Endothelial cell of umbilical vein (primary cell): ENCODE measurements at regions not wholly inside any gene's neighbourhood (a gene's known extent, or its start where the extent isn't known, plus 50 kb on each side); places are given as distances from the start of the nearest gene placed in this dataset.

Experiments used
- BruUV-seq: library from RNA; stranded (reverse); fragments of 400-500 nt; replicated peaks from 2 replicates; lab custom pipeline; 2021; lab: Mats Ljungman, UMichigan
- CTCF ChIA-PET: fragments of 300-600, 350-600 bp; sonication (Branson Sonifier 250); formaldehyde crosslinking; loops from one replicate; lab custom pipeline; 2021; ENCODE audit warnings: antibody characterized with exemption, inconsistent platforms; lab: Charles Lee
- POLR2A ChIA-PET: fragments of 300-600, 350-600 bp; sonication (Branson Sonifier 250); formaldehyde crosslinking; loops from one replicate; lab custom pipeline; 2021; ENCODE audit warnings: antibody characterized with exemption, inconsistent platforms; lab: Charles Lee
- DNase-seq: peaks from one replicate; pipeline ENCODE4 v3.0.0-alpha.2; 2011; ENCODE audit warnings: low read depth, low spot score
- FAIRE-seq: peaks from 2 replicates; lab custom pipeline; 2011; peaks lifted over from hg19 to GRCh38; lab: Jason Lieb, UNC
- H2AFZ ChIP-seq: 2 replicates; pipeline ENCODE4 v1.6.0; 2012; ENCODE audit warnings: low read depth, low read length, control low read depth, inconsistent platforms
- H3K27ac ChIP-seq: 2 replicates; pipeline ENCODE4 v1.5.1; 2011; ENCODE audit warnings: low read depth, mild to moderate bottlenecking, control low read depth, low read length, moderate library complexity; ENCODE audit not compliant: insufficient read depth
- H3K27me3 ChIP-seq, 2 experiments: 2 replicates each; pipeline versions ENCODE4 v1.6.0 to v1.6.1; 2011; ENCODE audit warnings: low read length in 2 of 2, mixed read lengths in 1 of 2; ENCODE audit not compliant: control insufficient read depth in 2 of 2, insufficient read depth in 2 of 2
- H3K36me3 ChIP-seq, 2 experiments: 2 replicates in 1 of 2; 3 replicates in 1 of 2; pipeline ENCODE4 v1.5.1; 2011; ENCODE audit warnings: low read length in 2 of 2, mild to moderate bottlenecking in 1 of 2, moderate library complexity in 1 of 2; ENCODE audit not compliant: control insufficient read depth in 2 of 2, insufficient read depth in 2 of 2; ENCODE audit errors: extremely low read depth in 1 of 2
- H3K4me1 ChIP-seq: 3 replicates; pipeline ENCODE4 v1.5.1; 2011; ENCODE audit warnings: mild to moderate bottlenecking, low read length; ENCODE audit not compliant: control insufficient read depth, insufficient read depth; ENCODE audit errors: extremely low read depth
- H3K4me2 ChIP-seq: 2 replicates; pipeline ENCODE4 v1.6.1; 2011; ENCODE audit warnings: low read length, control low read depth, mixed read lengths; ENCODE audit not compliant: insufficient read depth
- H3K4me3 ChIP-seq, 3 experiments: fragments of 200-600 bp in 1 of 3; sonication (generic), shearing (Covaris generic) in 1 of 3; replicated peaks in 1 of 3; 2 replicates each; pipeline ENCODE4 v1.5.1; 2011 to 2016; ENCODE audit warnings: control low read depth in 3 of 3, low read length in 3 of 3, mild to moderate bottlenecking in 2 of 3, inconsistent platforms in 1 of 3, low read depth in 1 of 3, moderate library complexity in 1 of 3; ENCODE audit not compliant: insufficient read depth in 1 of 3
- H3K79me2 ChIP-seq: 2 replicates; pipeline ENCODE4 v1.6.0; 2012; ENCODE audit warnings: low read length, inconsistent platforms; ENCODE audit not compliant: control insufficient read depth, insufficient read depth
- H3K9ac ChIP-seq: replicated peaks from 2 replicates; pipeline ENCODE3; 2011; ENCODE audit warnings: low read length, control low read depth; ENCODE audit not compliant: insufficient read depth; ENCODE audit errors: extremely low read depth
- H3K9me1 ChIP-seq: replicated peaks from 3 replicates; pipeline ENCODE4 v1.6.0; 2011; ENCODE audit warnings: mild to moderate bottlenecking, low read length; ENCODE audit not compliant: control insufficient read depth, insufficient read depth; ENCODE audit errors: extremely low read depth
- H3K9me3 ChIP-seq: replicated peaks from 2 replicates; pipeline ENCODE4 v1.5.1; 2012; ENCODE audit warnings: low read length, inconsistent platforms; ENCODE audit not compliant: control insufficient read depth, insufficient read depth
- H4K20me1 ChIP-seq: replicated peaks from 2 replicates; pipeline ENCODE3; 2011; ENCODE audit warnings: mild to moderate bottlenecking, low read length; ENCODE audit not compliant: control insufficient read depth, insufficient read depth; ENCODE audit errors: extremely low read depth
- CTCF ChIP-seq, 2 donors: IDR thresholded peaks; 1 replicate in 1 of 2; 2 replicates in 1 of 2; pipeline ENCODE4 v1.5.1; 2011; ENCODE audit warnings: low read length in 2 of 2, mild to moderate bottlenecking in 2 of 2, moderate library complexity in 2 of 2, control low read depth in 1 of 2, inconsistent platforms in 1 of 2, low read depth in 1 of 2; ENCODE audit not compliant: insufficient read depth in 1 of 2; ENCODE audit errors: extremely low read depth in 1 of 2
- EZH2 ChIP-seq: IDR thresholded peaks from 2 replicates; pipeline ENCODE4 v1.6.1; 2012; ENCODE audit warnings: borderline replicate concordance, low read depth, mild to moderate bottlenecking, moderate library complexity, low read length, inconsistent platforms; ENCODE audit not compliant: severe bottlenecking
- FOS ChIP-seq: IDR thresholded peaks from 2 replicates; pipeline ENCODE4 v1.6.1; 2011; ENCODE audit warnings: mild to moderate bottlenecking, low read length, moderate library complexity, borderline replicate concordance; ENCODE audit not compliant: insufficient read depth
- GATA2 ChIP-seq: IDR thresholded peaks from 2 replicates; pipeline ENCODE4 v1.7.0; 2011; ENCODE audit warnings: low read depth, mild to moderate bottlenecking, moderate library complexity, mixed read lengths, low read length; ENCODE audit not compliant: insufficient read length, insufficient read depth
- JUN ChIP-seq: IDR thresholded peaks from 2 replicates; pipeline ENCODE4 v1.6.1; 2011; ENCODE audit warnings: borderline replicate concordance, low read depth; ENCODE audit not compliant: insufficient read length, insufficient read depth
- MAX ChIP-seq: IDR thresholded peaks from 2 replicates; pipeline ENCODE4 v1.6.1; 2011; ENCODE audit not compliant: insufficient read depth, insufficient read length
- MYC ChIP-seq: IDR thresholded peaks from one replicate; pipeline ENCODE4 v1.6.1; 2011; ENCODE audit warnings: mild to moderate bottlenecking, low read depth, low read length
- POLR2A ChIP-seq: IDR thresholded peaks from 2 replicates; pipeline ENCODE4 v1.6.1; 2012; ENCODE audit warnings: low read depth, mild to moderate bottlenecking, control low read depth, low read length
- POLR2AphosphoS5 ChIP-seq: IDR thresholded peaks from 2 replicates; pipeline ENCODE4 v1.6.1; 2012; ENCODE audit warnings: low read depth, mild to moderate bottlenecking, control low read depth, low read length, moderate library complexity; ENCODE audit not compliant: insufficient read depth
- dilution Hi-C: fragments of 300-500 bp; cut with MboI; formaldehyde crosslinking; loops from one replicate; pipeline ENCODE4 v1.15.0; 2019; ENCODE audit warnings: low sequenced_read_pairs; ENCODE audit not compliant: extremely low pct_ligation_motif_present
- intact Hi-C: fragments of 100-400 bp; cut with micrococcal nuclease; formaldehyde crosslinking; loops from one replicate; pipeline ENCODE4 v1.10.0; 2022

- Histone ChIP-seq H3K9me1 (no peaks in the 10 kb centered on the region), H4K20me1 (no peaks in the 10 kb centered on the region), H3K9ac (no peak overlapping the region), H2AFZ (no peak overlapping the region), H3K79me2 (no peaks in the 10 kb centered on the region), H3K9me3 (peaks cover 3% of the 10 kb centered on the region), H3K4me3 (no peak overlapping the region), H3K4me1 (no peaks in the 10 kb centered on the region), H3K36me3 (no peaks in the 10 kb centered on the region), H3K27ac (no peak overlapping the region), H3K27me3 (no peaks in the 10 kb centered on the region), H3K4me2 (no peak overlapping the region)
- BruUV-seq: no TSS peak
- FAIRE-seq: no peak
- intact Hi-C loops: no loop called here
- POLR2A ChIA-PET: no interaction called here
- CTCF ChIA-PET: no interaction called here
- no peak for TF ChIP-seq JUN
- TF ChIP-seq MYC: no peak
- no peak for TF ChIP-seq CTCF (IDR thresholded peaks at IDR 0.05; ENCODE audit: extremely low read depth in 1 of 2, insufficient read depth in 1 of 2, low read depth in 1 of 2, low read length in 2 of 2)
- TF ChIP-seq MAX: no peak
- TF ChIP-seq GATA2: no peak
- no peak for TF ChIP-seq EZH2
- TF ChIP-seq POLR2A: no peak
- no peak for TF ChIP-seq POLR2AphosphoS5
- no peak for TF ChIP-seq FOS
- dilution Hi-C loops: no loop called here
- DNase-seq: no peak
Observed at GRCh38 chr10:20659225-20659624, 237.9 kb downstream of the NEBL start.
